Coronary artery (tissue), 2 donors: ENCODE measurements at regions not wholly inside any gene's neighbourhood (a gene's known extent, or its start where the extent isn't known, plus 50 kb on each side); places are given as distances from the start of the nearest gene placed in this dataset.
A peak's percentile ranks its signal among the peaks of the same experiment; 100 is the strongest.

ENCODE experiments used
- DNase-seq: peaks from one replicate; pipeline ENCODE4 v3.0.0-alpha.2; 2017; ENCODE audit warnings: low spot score
- H3K27ac ChIP-seq, 2 donors: fragments of 200-600 bp; sonication (generic); one replicate each; pipeline ENCODE4 v1.5.1; 2016 to 2019
- H3K4me3 ChIP-seq: fragments of 200-600 bp; sonication (generic); 2 replicates; pipeline ENCODE4 v1.5.1; 2016; ENCODE audit warnings: mild to moderate bottlenecking, moderate library complexity
- CTCF ChIP-seq: fragments of 200-600 bp; sonication (generic); IDR thresholded peaks from one replicate; pipeline ENCODE4 v1.5.1; 2019; ENCODE audit warnings: antibody characterized with exemption

GRCh38 chr18:55149994-55150393 is 190.7 kb upstream of the CCDC68 start:
- no peak overlapping the region for H3K4me3 ChIP-seq
- DNase-seq = no peak

DNA sequence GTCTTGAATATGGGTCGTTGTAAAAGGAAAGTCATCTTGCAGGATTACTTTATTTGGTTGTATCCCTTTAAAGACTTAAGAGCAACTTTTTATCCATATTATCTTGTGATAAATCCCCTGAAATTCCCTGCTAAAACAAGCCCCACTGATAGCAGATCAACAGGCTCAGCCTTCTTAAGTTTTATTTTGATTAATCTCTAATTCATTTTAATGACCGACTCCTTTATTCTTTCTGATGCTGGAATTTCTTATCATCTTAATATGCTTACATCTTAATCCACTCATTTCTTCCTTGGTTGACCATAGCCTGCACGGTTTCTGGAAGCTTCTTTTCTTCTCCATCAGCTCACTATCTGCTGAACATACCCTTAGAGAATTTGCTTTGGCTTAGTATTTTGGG is 188.5 kb upstream of the CCDC68 start:
- no peak for TF ChIP-seq CTCF
- DNase-seq = no peak
- Histone ChIP-seq H3K4me3 (no peak overlapping the region), H3K27ac (no peak overlapping the region)

More at GRCh38 chr18:55149994-55150393, 190.7 kb upstream of the CCDC68 start:
- H3K27ac ChIP-seq = peak overlapping the region in 1 of 2 donors; percentile 27
- TF ChIP-seq CTCF = no peak

DNA sequence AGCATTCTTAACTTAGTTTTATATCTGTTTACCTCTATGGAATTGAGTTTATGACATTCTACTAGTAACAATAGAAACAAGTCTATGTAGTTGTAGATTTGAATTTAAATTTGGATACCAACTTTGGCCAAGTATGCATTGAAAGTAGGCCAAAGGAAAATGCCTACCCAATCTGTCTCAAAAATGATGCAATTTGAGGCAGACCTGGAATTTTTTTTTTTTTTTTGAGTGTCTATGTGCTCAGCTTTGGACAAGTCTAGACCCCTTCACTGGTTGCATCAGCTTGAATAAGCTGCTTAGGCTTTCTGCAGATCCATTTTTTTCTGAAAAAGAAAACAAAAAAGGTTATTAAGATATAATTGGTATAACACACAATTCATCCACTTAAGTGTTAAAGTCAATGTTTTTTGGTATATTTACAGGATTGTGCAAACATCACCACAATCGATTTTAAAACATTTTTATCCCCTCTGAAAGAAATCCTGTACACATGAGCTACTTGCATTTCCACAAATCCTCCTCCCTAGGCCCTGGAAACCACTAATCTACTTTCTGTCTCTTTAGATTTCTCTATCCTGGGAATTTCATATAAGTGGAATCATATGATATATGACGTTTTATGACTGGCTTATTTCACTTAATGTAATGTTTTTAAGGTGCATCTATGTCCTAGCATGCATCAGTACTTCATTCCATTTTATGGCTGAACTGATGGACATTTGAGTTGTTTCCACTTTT is 185.1 kb upstream of the CCDC68 start:
- Histone ChIP-seq H3K4me3 (no peak overlapping the region), H3K27ac (no peak overlapping the region)
- DNase-seq = no peak
- no peak for TF ChIP-seq CTCF

- no peak for DNase-seq
- no peak overlapping the region for H3K27ac ChIP-seq
- no peak for TF ChIP-seq CTCF
- H3K4me3 ChIP-seq = no peak overlapping the region
Measured at GRCh38 chr18:55142410-55142809, 183.1 kb upstream of the CCDC68 start.

GRCh38 chr18:55141318-55141717 is 182.1 kb upstream of the CCDC68 start:
- no peak overlapping the region for H3K27ac ChIP-seq
- no peak for DNase-seq
- no peak for TF ChIP-seq CTCF
- no peak overlapping the region for H3K4me3 ChIP-seq

GRCh38 chr18:55139836-55140235 is 180.6 kb upstream of the CCDC68 start:
- Histone ChIP-seq H3K4me3 (no peak overlapping the region), H3K27ac (no peak overlapping the region)
- DNase-seq = no peak
- no peak for TF ChIP-seq CTCF

DNA sequence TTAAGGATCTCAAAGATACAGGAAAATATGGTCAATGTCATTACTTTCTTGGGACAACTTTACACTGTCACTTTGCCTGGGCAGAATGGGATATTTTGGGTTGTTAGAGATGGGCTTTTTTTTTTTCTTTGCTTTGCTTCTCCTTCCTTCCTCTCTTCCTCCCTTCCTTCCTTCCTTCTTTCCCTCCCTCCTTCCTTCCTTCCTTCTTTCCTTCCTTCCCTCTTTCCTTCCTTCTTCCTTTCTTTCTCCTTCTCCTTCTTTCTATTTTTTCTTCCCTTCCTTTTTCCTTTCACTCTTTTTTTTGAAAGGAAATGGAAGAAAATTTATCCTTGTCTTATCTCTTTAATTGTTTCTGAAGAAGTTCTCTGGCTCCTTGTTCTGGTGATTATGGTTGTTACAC is 180.0 kb upstream of the CCDC68 start:
- no peak overlapping the region for H3K27ac ChIP-seq
- DNase-seq = no peak
- TF ChIP-seq CTCF = no peak
- no peak overlapping the region for H3K4me3 ChIP-seq
